ENCODE measurements at regions not wholly inside any gene's neighbourhood (a gene's known extent, or its start where the extent isn't known, plus 50 kb on each side); places are given as distances from the start of the nearest gene placed in this dataset.

GRCh38 chr9:107219486-107220077 lies 63.5 kb upstream of the RAD23B start:
- TF ChIP-seq POLR2AphosphoS5 (IDR thresholded peaks at IDR 0.05) (no peak), CTCF (IDR thresholded peaks at IDR 0.05) (no peak), EP300 (IDR thresholded peaks at IDR 0.05) (no peak), POLR2A (IDR thresholded peaks at IDR 0.05; ENCODE audit: low read depth) (no peak)

All from esophagus muscularis mucosa (tissue), 4 donors.